Right lobe of liver (tissue), 6 donors: ENCODE measurements at regions not wholly inside any gene's neighbourhood (a gene's known extent, or its start where the extent isn't known, plus 50 kb on each side); places are given as distances from the start of the nearest gene placed in this dataset.

ENCODE experiments used
- ATAC-seq, 4 donors: fragments of 200-7000 bp; cut with Tn5 transposase; one replicate each; pipeline ENCODE4 v1.9.1; 2020; ENCODE audit warnings: mild to moderate bottlenecking in 4 of 4, moderate library complexity in 4 of 4
- DNase-seq, 3 donors: peaks; one replicate each; pipeline ENCODE4 v3.0.0-alpha.2; 2020
- H3K27ac ChIP-seq, 3 donors: fragments of 200-600 bp; one replicate each; pipeline ENCODE4 v1.8.0; 2022
- H3K27me3 ChIP-seq, 2 donors: fragments of 200-600 bp; one replicate each; pipeline ENCODE4 v1.8.0; 2022
- H3K36me3 ChIP-seq, 4 donors: fragments of 200-600 bp; sonication (generic) in 1 of 4; one replicate each; pipeline versions ENCODE4 v1.5.1 to v1.8.0; 2017 to 2022; ENCODE audit warnings: control low read depth in 1 of 4
- H3K4me1 ChIP-seq, 4 donors: fragments of 200-600 bp; sonication (generic) in 1 of 4; one replicate each; pipeline versions ENCODE4 v1.5.1 to v1.8.0; 2017 to 2022; ENCODE audit warnings: control low read depth in 1 of 4
- H3K4me3 ChIP-seq, 3 donors: fragments of 200-600 bp; one replicate each; pipeline ENCODE4 v1.8.0; 2022
- H3K9me3 ChIP-seq, 4 donors: fragments of 200-600 bp; sonication (generic) in 1 of 4; one replicate each; pipeline versions ENCODE4 v1.5.1 to v1.8.0; 2017 to 2022; ENCODE audit warnings: control low read depth in 1 of 4
- CTCF ChIP-seq, 4 donors: fragments of 200-600 bp in 3 of 4; fragments of 450-650 bp in 1 of 4; IDR thresholded peaks; one replicate each; pipeline versions ENCODE4 v1.5.1 to v1.8.0; 2016 to 2022; ENCODE audit warnings: antibody characterized with exemption in 4 of 4, mild to moderate bottlenecking in 2 of 4
- POLR2A ChIP-seq: fragments of 450-650 bp; IDR thresholded peaks from one replicate; pipeline ENCODE4 v1.6.1; 2017; ENCODE audit warnings: antibody characterized with exemption, mild to moderate bottlenecking
- WGBS: methylation state at CpG from one replicate; pipeline ENCODE4 v1.1.6; 2018; ENCODE audit warnings: low coverage, low lambda C conversion rate; ENCODE audit not compliant: insufficient coverage; ENCODE audit errors: missing lambda C conversion rate; 5-methylcytosine and 5-hydroxymethylcytosine counted together
- intact Hi-C, 2 donors: fragments of 100-400 bp; cut with DNase I; formaldehyde crosslinking; loops; one replicate each; pipeline versions ENCODE4 v1.11.2 to v1.14.1; 2022
- donor health status: DM: no; HTN: yes; CAD: no.
- donor health status: DM: no; HTN: no; CAD: no.
- donor health status: DM: no; HTN: no; CAD: no.
- donor health status: DM: no; HTN: yes; CAD: no.
- donor health status: DM: no; HTN: yes; CAD: no.

- H3K27ac ChIP-seq, result no peak overlapping the region
- H3K4me1 ChIP-seq, result no peaks in the 10 kb centered on the region
- H3K9me3 ChIP-seq, result no peaks in the 10 kb centered on the region
- no peak overlapping the region for H3K4me3 ChIP-seq
- ATAC-seq (no peak), DNase-seq (no peak)
- H3K36me3 ChIP-seq, result no peaks in the 10 kb centered on the region
- no peaks in the 10 kb centered on the region for H3K27me3 ChIP-seq
- WGBS, result 50% methylated on average over 1 of the region's 1 CpG
- intact Hi-C loops, result loop anchor here in 1 of 2 donors (10.0 kb wide), 1 partner anchor 256 kb away; no protein-coding TSS in a partner anchor
- TF ChIP-seq CTCF (IDR thresholded peaks at IDR 0.05) (no peak), POLR2A (no peak)
Measured at GRCh38 chr3:69688400-69688799, 50.9 kb upstream of the MITF start.

GRCh38 chr3:69687641-69688040, 51.6 kb upstream of the MITF start:
- WGBS, result 76% methylated on average over 5 of the region's 5 CpGs

GRCh38 chr3:69686056-69686455, 53.2 kb upstream of the MITF start:
- Histone ChIP-seq H3K36me3 (no peaks in the 10 kb centered on the region), H3K4me3 (no peak overlapping the region), H3K4me1 (no peaks in the 10 kb centered on the region), H3K9me3 (no peaks in the 10 kb centered on the region), H3K27ac (no peak overlapping the region), H3K27me3 (no peaks in the 10 kb centered on the region)
- ATAC-seq (no peak), DNase-seq (no peak)
- intact Hi-C loops, result loop anchor here in 1 of 2 donors (10.0 kb wide), 1 partner anchor 259 kb away; no protein-coding TSS in a partner anchor
- WGBS, result 55% methylated on average over 3 of the region's 3 CpGs
- TF ChIP-seq CTCF (IDR thresholded peaks at IDR 0.05) (no peak), POLR2A (no peak)

More at GRCh38 chr3:69687641-69688040, 51.6 kb upstream of the MITF start:
- no peaks in the 10 kb centered on the region for H3K9me3 ChIP-seq
- no peaks in the 10 kb centered on the region for H3K36me3 ChIP-seq
- no peaks in the 10 kb centered on the region for H3K27me3 ChIP-seq
- intact Hi-C loops, result loop anchor here in 1 of 2 donors (10.0 kb wide), 1 partner anchor 257 kb away; no protein-coding TSS in a partner anchor
- no peaks in the 10 kb centered on the region for H3K4me1 ChIP-seq
- TF ChIP-seq CTCF (IDR thresholded peaks at IDR 0.05) (no peak), POLR2A (no peak)
- H3K27ac ChIP-seq, result no peak overlapping the region
- DNase-seq, result no peak
- no peak overlapping the region for H3K4me3 ChIP-seq
- no peak for ATAC-seq

- ATAC-seq, result no peak
- no peaks in the 10 kb centered on the region for H3K9me3 ChIP-seq
- no peak overlapping the region for H3K27ac ChIP-seq
- TF ChIP-seq CTCF (IDR thresholded peaks at IDR 0.05) (no peak), POLR2A (no peak)
- no peaks in the 10 kb centered on the region for H3K27me3 ChIP-seq
- intact Hi-C loops, result loop anchor here in 1 of 2 donors (10.0 kb wide), 1 partner anchor 260 kb away; no protein-coding TSS in a partner anchor
- no peak for DNase-seq
- 84% methylated on average over 2 of the region's 2 CpGs for WGBS
- no peaks in the 10 kb centered on the region for H3K4me1 ChIP-seq
- no peaks in the 10 kb centered on the region for H3K36me3 ChIP-seq
- H3K4me3 ChIP-seq, result no peak overlapping the region
Measured at GRCh38 chr3:69684309-69684961, 54.8 kb upstream of the MITF start.
